H1 (cell line): ENCODE measurements at regions not wholly inside any gene's neighbourhood (a gene's known extent, or its start where the extent isn't known, plus 50 kb on each side); places are given as distances from the start of the nearest gene placed in this dataset.

ENCODE experiments used
- CTCF ChIA-PET: fragments of 300-600 bp; sonication (Branson Sonifier 250); formaldehyde crosslinking; loops from one replicate; lab custom pipeline; 2021; ENCODE audit not compliant: partially characterized antibody; lab: Charles Lee
- POLR2A ChIA-PET: fragments of 300-600 bp; sonication (Branson Sonifier 250); formaldehyde crosslinking; loops from one replicate; lab custom pipeline; 2021; ENCODE audit warnings: inconsistent platforms; ENCODE audit not compliant: partially characterized antibody; lab: Charles Lee
- DNase-seq, 2 experiments: peaks; one replicate each; pipeline versions ENCODE4 v3.0.0 to v3.0.0-alpha.2; 2010 to 2022; ENCODE audit warnings: low spot score in 2 of 2, low read depth in 1 of 2, mixed read lengths in 1 of 2
- FAIRE-seq: peaks from 2 replicates; lab custom pipeline; 2011; peaks lifted over from hg19 to GRCh38; lab: Jason Lieb, UNC
- H2AFZ ChIP-seq: 2 replicates; pipeline ENCODE4 v1.8.1; 2012; ENCODE audit warnings: low read length, inconsistent platforms
- H2AK5ac ChIP-seq: 2 replicates; pipeline ENCODE4 v1.6.1; 2013; ENCODE audit warnings: low read depth, low read length
- H2BK120ac ChIP-seq: replicated peaks from 2 replicates; pipeline ENCODE3; 2013; ENCODE audit warnings: low read depth, low read length, inconsistent platforms
- H2BK12ac ChIP-seq: 2 replicates; pipeline ENCODE4 v1.6.1; 2013; ENCODE audit warnings: low read depth, low read length
- H2BK15ac ChIP-seq: 2 replicates; pipeline ENCODE4 v1.6.1; 2013; ENCODE audit warnings: low read length
- H2BK20ac ChIP-seq: 2 replicates; pipeline ENCODE4 v1.6.1; 2013; ENCODE audit warnings: low read length
- H2BK5ac ChIP-seq: 2 replicates; pipeline ENCODE4 v1.6.1; 2013; ENCODE audit warnings: low read depth, low read length
- H3K14ac ChIP-seq: 2 replicates; pipeline ENCODE4 v1.6.1; 2013; ENCODE audit warnings: inconsistent platforms; ENCODE audit not compliant: insufficient read length
- H3K18ac ChIP-seq: 2 replicates; pipeline ENCODE4 v1.6.1; 2013; ENCODE audit warnings: low read length; ENCODE audit errors: extremely low read depth
- H3K23ac ChIP-seq: 2 replicates; pipeline ENCODE4 v1.6.1; 2013; ENCODE audit warnings: inconsistent platforms; ENCODE audit not compliant: insufficient read length
- H3K23me2 ChIP-seq: 2 replicates; pipeline ENCODE4 v1.6.1; 2013; ENCODE audit warnings: low read depth, low read length
- H3K27ac ChIP-seq: 2 replicates; pipeline ENCODE4 v1.6.1; 2011; ENCODE audit warnings: low read depth, low read length, inconsistent platforms
- H3K27me3 ChIP-seq, 4 experiments: replicated peaks in 1 of 4; 1 replicate in 1 of 4; 2 replicates in 3 of 4; pipeline versions ENCODE4 v1.6.1 to v1.8.1; 2011 to 2013; ENCODE audit warnings: low read length in 3 of 4, mild to moderate bottlenecking in 3 of 4, inconsistent platforms in 2 of 4, mixed read lengths in 2 of 4, moderate library complexity in 1 of 4; ENCODE audit not compliant: control insufficient read depth in 3 of 4, insufficient read depth in 3 of 4; ENCODE audit errors: extremely low read depth in 1 of 4
- H3K36me3 ChIP-seq, 4 experiments: 2 replicates each; pipeline versions ENCODE4 v1.6.1 to v1.8.1; 2011 to 2013; ENCODE audit warnings: mild to moderate bottlenecking in 4 of 4, low read length in 3 of 4, moderate library complexity in 2 of 4, control low read depth in 1 of 4, inconsistent platforms in 1 of 4; ENCODE audit not compliant: insufficient read depth in 4 of 4, control insufficient read depth in 2 of 4
- H3K4ac ChIP-seq: replicated peaks from 2 replicates; pipeline ENCODE3; 2013; ENCODE audit warnings: low read length, low read depth, mixed read lengths, inconsistent platforms; ENCODE audit not compliant: insufficient read length
- H3K4me1 ChIP-seq, 4 experiments: replicated peaks in 1 of 4; 1 replicate in 1 of 4; 2 replicates in 3 of 4; pipeline versions ENCODE4 v1.6.1 to v1.8.1; 2011 to 2013; ENCODE audit warnings: low read length in 3 of 4, inconsistent platforms in 2 of 4, mixed read lengths in 1 of 4; ENCODE audit not compliant: insufficient read depth in 4 of 4, control insufficient read depth in 3 of 4
- H3K4me2 ChIP-seq, 2 experiments: 2 replicates each; pipeline versions ENCODE4 v1.6.1 to v1.8.1; 2011 to 2013; ENCODE audit warnings: low read depth in 2 of 2, low read length in 2 of 2, control low read depth in 1 of 2, inconsistent platforms in 1 of 2, mild to moderate bottlenecking in 1 of 2; ENCODE audit not compliant: insufficient read depth in 1 of 2
- H3K4me3 ChIP-seq, 4 experiments: fragments of 200-600, 300-600 bp in 1 of 4; sonication (generic), shearing (Covaris generic), sonication (Bioruptor Twin) in 1 of 4; 2 replicates each; pipeline versions ENCODE4 v1.5.1 to v1.8.1; 2011 to 2016; ENCODE audit warnings: low read length in 4 of 4, low read depth in 3 of 4, control low read depth in 2 of 4, inconsistent platforms in 2 of 4, mild to moderate bottlenecking in 2 of 4, mixed read lengths in 1 of 4, moderate library complexity in 1 of 4; ENCODE audit not compliant: insufficient read depth in 2 of 4; ENCODE audit errors: extremely low read depth in 1 of 4
- H3K56ac ChIP-seq: replicated peaks from 2 replicates; pipeline ENCODE3; 2013; ENCODE audit warnings: low read depth, mild to moderate bottlenecking, mixed read lengths, low read length, inconsistent platforms; ENCODE audit not compliant: insufficient read length
- H3K79me1 ChIP-seq: 2 replicates; pipeline ENCODE4 v1.6.1; 2013; ENCODE audit warnings: low read depth, low read length, control low read depth
- H3K79me2 ChIP-seq, 2 experiments: 2 replicates each; pipeline versions ENCODE4 v1.6.1 to v1.8.1; 2012 to 2013; ENCODE audit warnings: low read length in 2 of 2, mild to moderate bottlenecking in 2 of 2, inconsistent platforms in 1 of 2; ENCODE audit not compliant: insufficient read depth in 2 of 2, control insufficient read depth in 1 of 2
- H3K9ac ChIP-seq, 4 experiments: replicated peaks in 1 of 4; 1 replicate in 1 of 4; 2 replicates in 3 of 4; pipeline versions ENCODE4 v1.6.1 to v1.8.1; 2011 to 2013; ENCODE audit warnings: low read depth in 3 of 4, low read length in 3 of 4, control low read depth in 2 of 4, mild to moderate bottlenecking in 2 of 4, moderate library complexity in 2 of 4, inconsistent platforms in 1 of 4; ENCODE audit errors: extremely low read depth in 1 of 4
- H3K9me3 ChIP-seq, 2 experiments: 2 replicates each; pipeline versions ENCODE4 v1.6.1 to v1.8.1; 2012 to 2013; ENCODE audit warnings: mild to moderate bottlenecking in 2 of 2, moderate library complexity in 2 of 2, control low read depth in 1 of 2, inconsistent platforms in 1 of 2, low read depth in 1 of 2, low read length in 1 of 2, mixed read lengths in 1 of 2; ENCODE audit not compliant: insufficient read depth in 2 of 2
- H4K20me1 ChIP-seq, 2 experiments: replicated peaks in 1 of 2; 2 replicates each; pipeline versions ENCODE3 to v1.8.1; 2011 to 2013; ENCODE audit warnings: inconsistent platforms in 2 of 2, low read length in 2 of 2, mild to moderate bottlenecking in 1 of 2; ENCODE audit not compliant: insufficient read depth in 2 of 2, control insufficient read depth in 1 of 2
- H4K5ac ChIP-seq: 2 replicates; pipeline ENCODE4 v1.6.1; 2013; ENCODE audit warnings: low read length, low read depth, mixed read lengths, inconsistent platforms; ENCODE audit not compliant: insufficient read length
- H4K8ac ChIP-seq: 2 replicates; pipeline ENCODE4 v1.8.0; 2013; ENCODE audit warnings: mild to moderate bottlenecking, moderate library complexity, low read length, inconsistent platforms; ENCODE audit not compliant: insufficient read depth; ENCODE audit errors: extremely low read depth
- H4K91ac ChIP-seq: replicated peaks from 2 replicates; pipeline ENCODE3; 2013; ENCODE audit warnings: low read length, mixed read lengths, inconsistent platforms; ENCODE audit not compliant: insufficient read length
- BRCA1 ChIP-seq: IDR thresholded peaks from 2 replicates; pipeline ENCODE4 v1.6.1; 2012; ENCODE audit warnings: low read depth, low read length, improper control_type of control experiment
- CHD2 ChIP-seq: IDR thresholded peaks from 2 replicates; pipeline ENCODE4 v1.6.1; 2012; ENCODE audit warnings: low read length, improper control_type of control experiment
- CREB1 ChIP-seq: IDR thresholded peaks from 2 replicates; pipeline ENCODE4 v1.6.1; 2012; ENCODE audit warnings: inconsistent platforms
- E2F6 ChIP-seq: IDR thresholded peaks from 2 replicates; pipeline ENCODE4 v1.6.1; 2012; ENCODE audit warnings: inconsistent platforms
- EZH2 ChIP-seq: fragments of 200-600 bp; sonication (generic); IDR thresholded peaks from 2 replicates; pipeline ENCODE4 v1.7.1; 2012; ENCODE audit warnings: low read depth, mild to moderate bottlenecking, moderate library complexity, low read length, inconsistent platforms; ENCODE audit not compliant: severe bottlenecking
- JUND ChIP-seq: IDR thresholded peaks from 2 replicates; pipeline ENCODE4 v1.6.1; 2011; ENCODE audit warnings: mild to moderate bottlenecking, improper control_type of control experiment, low read length
- MAFK ChIP-seq: IDR thresholded peaks from 2 replicates; pipeline ENCODE4 v1.6.1; 2012; ENCODE audit warnings: low read depth, mild to moderate bottlenecking, improper control_type of control experiment, low read length
- NANOG ChIP-seq: IDR thresholded peaks from 2 replicates; pipeline ENCODE4 v1.6.1; 2011; ENCODE audit warnings: low read length, low read depth, mild to moderate bottlenecking, inconsistent platforms; ENCODE audit not compliant: insufficient read depth, poor library complexity, severe bottlenecking
- POLR2AphosphoS5 ChIP-seq: IDR thresholded peaks from 2 replicates; pipeline ENCODE4 v1.6.1; 2011; ENCODE audit warnings: low read depth, low read length
- POU5F1 ChIP-seq: IDR thresholded peaks from 2 replicates; pipeline ENCODE4 v1.6.1; 2011; ENCODE audit warnings: low read depth, mild to moderate bottlenecking, low read length, moderate library complexity
- RAD21 ChIP-seq, 2 experiments: IDR thresholded peaks in 1 of 2; conservative IDR thresholded peaks in 1 of 2; 2 replicates each; pipeline ENCODE4 v1.6.1; 2011; ENCODE audit warnings: low read depth in 2 of 2, low read length in 2 of 2, improper control_type of control experiment in 1 of 2, inconsistent platforms in 1 of 2, mild to moderate bottlenecking in 1 of 2, moderate library complexity in 1 of 2
- RNF2 ChIP-seq: fragments of 200-900, 300-1000 bp; sonication (generic); IDR thresholded peaks from 2 replicates; pipeline ENCODE4 v1.7.1; 2016; ENCODE audit warnings: borderline replicate concordance, low read depth, mild to moderate bottlenecking, antibody characterized with exemption, low read length; ENCODE audit not compliant: poor library complexity, severe bottlenecking; ENCODE audit errors: missing control alignments
- SUZ12 ChIP-seq: fragments of 200-600 bp; sonication (generic); IDR thresholded peaks from 2 replicates; pipeline ENCODE4 v1.6.1; 2012; ENCODE audit warnings: mild to moderate bottlenecking, inconsistent platforms, low read length, moderate library complexity, mixed read lengths
- WGBS, 2 experiments: shearing (Covaris generic) in 1 of 2; methylation state at CpG; one replicate each; pipeline versions ENCODE4 v1.1.6 to v1.1.7; 2013 to 2015; ENCODE audit warnings: low lambda C conversion rate in 2 of 2, mixed read lengths in 2 of 2, inconsistent platforms in 1 of 2, low coverage in 1 of 2, missing lambda C conversion rate in 1 of 2; ENCODE audit not compliant: insufficient replicate concordance in 2 of 2, insufficient coverage in 1 of 2, insufficient read length in 1 of 2; ENCODE audit errors: extremely low coverage in 1 of 2, missing lambda C conversion rate in 1 of 2; 5-methylcytosine and 5-hydroxymethylcytosine counted together

GRCh38 chr6:63514488-63515173 is 57.6 kb upstream of the LOC128125822 start:
- no peak overlapping the region for H4K5ac ChIP-seq
- H3K23ac ChIP-seq = no peak overlapping the region
- H3K18ac ChIP-seq = no peak overlapping the region
- H2BK5ac ChIP-seq = no peak overlapping the region
- no peak overlapping the region for H3K9ac ChIP-seq
- H4K91ac ChIP-seq = no peak overlapping the region
- no peaks in the 10 kb centered on the region for H3K79me1 ChIP-seq
- peak overlapping the region; percentile 25; the same call in 1 of the 2 replicates for H4K8ac ChIP-seq
- no peak overlapping the region for H2BK120ac ChIP-seq
- WGBS, 2 experiments = 94% methylated on average over 4 of the region's 4 CpGs; no CpG with 5 or more reads in 1 of the 2 experiments
- no peak overlapping the region for H3K27ac ChIP-seq
- H2BK15ac ChIP-seq = no peak overlapping the region
- no peaks in the 10 kb centered on the region for H3K79me2 ChIP-seq
- peaks cover 0 to 1% of the 10 kb centered on the region in 2 experiments for H4K20me1 ChIP-seq
- no peak overlapping the region for H3K56ac ChIP-seq
- ChIA-PET CTCF (interaction anchor here (0.9 to 1.4 kb wide), 3 partner anchors 9 to 13 kb away, joined by 3 to 4 read pairs (median 3); no protein-coding TSS in a partner anchor), POLR2A (no interaction called here)
- DNase-seq = no peak
- no peak overlapping the region for H3K14ac ChIP-seq
- no peak overlapping the region for H2BK12ac ChIP-seq
- H3K4me1 ChIP-seq = no peaks in the 10 kb centered on the region
- no peaks in the 10 kb centered on the region for H3K27me3 ChIP-seq
- H3K36me3 ChIP-seq = no peaks in the 10 kb centered on the region
- H2AFZ ChIP-seq = no peak overlapping the region
- H3K4me2 ChIP-seq = no peak overlapping the region
- no peak overlapping the region for H3K4me3 ChIP-seq
- no peak overlapping the region for H2AK5ac ChIP-seq
- H3K4ac ChIP-seq = no peak overlapping the region
- H2BK20ac ChIP-seq = no peak overlapping the region
- H3K9me3 ChIP-seq = no peaks in the 10 kb centered on the region
- H3K23me2 ChIP-seq = no peaks in the 10 kb centered on the region
- no peak for FAIRE-seq
- no peak for TF ChIP-seq JUND
- no peak for TF ChIP-seq BRCA1
- TF ChIP-seq POLR2AphosphoS5 = no peak
- no peak for TF ChIP-seq EZH2
- TF ChIP-seq RAD21 (IDR thresholded peaks at IDR 0.05 in 1 of 2, conservative IDR thresholded peaks at IDR 0.05 in 1 of 2; ENCODE audit: low read depth in 2 of 2, low read length in 2 of 2) = no peak
- no peak for TF ChIP-seq E2F6
- no peak for TF ChIP-seq RNF2
- TF ChIP-seq CREB1 = no peak
- TF ChIP-seq CHD2 = no peak
- TF ChIP-seq SUZ12 = no peak
- no peak for TF ChIP-seq MAFK
- TF ChIP-seq POU5F1 = no peak
- TF ChIP-seq NANOG = no peak
